ENCODE measurements at regions not wholly inside any gene's neighbourhood (a gene's known extent, or its start where the extent isn't known, plus 50 kb on each side); places are given as distances from the start of the nearest gene placed in this dataset.
"Not testable (repeated sequence)": the region's sequence is repeated elsewhere in the genome, so short reads cannot be mapped to it uniquely, and the experiment has no call there.

- TF ChIP-seq POLR2A (IDR thresholded peaks at IDR 0.05); CTCF (IDR thresholded peaks at IDR 0.05 in 4 of 5, conservative IDR thresholded peaks at IDR 0.05 in 1 of 5): not testable (repeated sequence)
Observed at GRCh38 chr22:10526079-10526478, 5001.9 kb upstream of the OR11H1 start.

Measured in gastrocnemius medialis (tissue), 4 donors.